ENCODE measurements at regions not wholly inside any gene's neighbourhood (a gene's known extent, or its start where the extent isn't known, plus 50 kb on each side); places are given as distances from the start of the nearest gene placed in this dataset.

GRCh38 chr7:156036153-156036552 is 223.9 kb upstream of the SHH start:
- no peak for TF ChIP-seq CTCF (IDR thresholded peaks at IDR 0.05)
- TF ChIP-seq POLR2A (IDR thresholded peaks at IDR 0.05): no peak

All from ovary (tissue), 3 donors.